CD4-positive, alpha-beta T cell treated with Interferon gamma for 1 hour (primary cell): ENCODE measurements at regions not wholly inside any gene's neighbourhood (a gene's known extent, or its start where the extent isn't known, plus 50 kb on each side); places are given as distances from the start of the nearest gene placed in this dataset.
"Not testable (repeated sequence)": the region's sequence is repeated elsewhere in the genome, so short reads cannot be mapped to it uniquely, and the experiment has no call there.

Experiments used
- DNase-seq: peaks from one replicate; pipeline ENCODE4 v3.0.0-alpha.2; 2020

GRCh38 chr10:130696870-130697269, 560.7 kb downstream of the GLRX3 start:
- DNase-seq: no peak

- DNase-seq: no peak
Measured at GRCh38 chr10:130707389-130707979, 571.3 kb downstream of the GLRX3 start.

GRCh38 chr10:130708465-130709070, 572.4 kb downstream of the GLRX3 start:
- no peak for DNase-seq

GRCh38 chr10:130709415-130709814, 573.2 kb downstream of the GLRX3 start:
- no peak for DNase-seq

GRCh38 chr10:130711072-130711471, 574.9 kb downstream of the GLRX3 start:
- no peak for DNase-seq

GRCh38 chr10:130713135-130713534, 576.9 kb downstream of the GLRX3 start:
- DNase-seq: no peak

- no peak for DNase-seq
Measured at GRCh38 chr10:130713731-130714130, 577.5 kb downstream of the GLRX3 start.

- no peak for DNase-seq
Measured at GRCh38 chr10:130714742-130715467, 578.7 kb downstream of the GLRX3 start.

- DNase-seq: no peak
Measured at GRCh38 chr10:130715686-130716670, 579.8 kb downstream of the GLRX3 start.

- no peak for DNase-seq
Measured at GRCh38 chr10:130717083-130717482, 580.9 kb downstream of the GLRX3 start.

- not testable (repeated sequence) for DNase-seq
Measured at GRCh38 chr10:130718744-130719447, 582.7 kb downstream of the GLRX3 start.

- no peak for DNase-seq
Measured at GRCh38 chr10:130719448-130719752, 583.2 kb downstream of the GLRX3 start.

- no peak for DNase-seq
Measured at GRCh38 chr10:130720235-130720634, 584.0 kb downstream of the GLRX3 start.

GRCh38 chr10:130721971-130722370, 585.8 kb downstream of the GLRX3 start:
- no peak for DNase-seq

GRCh38 chr10:130723704-130724103, 587.5 kb downstream of the GLRX3 start:
- DNase-seq: no peak

GRCh38 chr10:130725474-130725970, 586.0 kb downstream of the TCERG1L start:
- no peak for DNase-seq

GRCh38 chr10:130726996-130727725, 584.4 kb downstream of the TCERG1L start:
- no peak for DNase-seq

- no peak for DNase-seq
Measured at GRCh38 chr10:130727766-130728490, 583.6 kb downstream of the TCERG1L start.

- no peak for DNase-seq
Measured at GRCh38 chr10:130728531-130729215, 582.8 kb downstream of the TCERG1L start.

- no peak for DNase-seq
Measured at GRCh38 chr10:130729876-130730275, 581.6 kb downstream of the TCERG1L start.
